Ovary (tissue), 3 donors: ENCODE measurements at regions not wholly inside any gene's neighbourhood (a gene's known extent, or its start where the extent isn't known, plus 50 kb on each side); places are given as distances from the start of the nearest gene placed in this dataset.

ENCODE experiments used
- CTCF ChIP-seq, 3 donors: fragments of 450-650 bp in 2 of 3; fragments of 200-600 bp in 1 of 3; IDR thresholded peaks; one replicate each; pipeline versions ENCODE4 v1.5.1 to v1.8.0; 2016 to 2022; ENCODE audit warnings: antibody characterized with exemption in 3 of 3, mild to moderate bottlenecking in 1 of 3
- POLR2A ChIP-seq: fragments of 450-650 bp; IDR thresholded peaks from one replicate; pipeline ENCODE4 v1.6.1; 2017; ENCODE audit warnings: antibody characterized with exemption, mild to moderate bottlenecking, moderate library complexity
- donor health status: DM: no; HTN: no; CAD: no.

GRCh38 chr3:182491577-182491976 lies 301.7 kb upstream of the ATP11B start:
- TF ChIP-seq CTCF (IDR thresholded peaks at IDR 0.05) (no peak), POLR2A (no peak)
